Peyer's patch (tissue), 4 donors: ENCODE measurements at regions not wholly inside any gene's neighbourhood (a gene's known extent, or its start where the extent isn't known, plus 50 kb on each side); places are given as distances from the start of the nearest gene placed in this dataset.

Experiments
- POLR2A ChIP-seq, 2 donors: fragments of 450-650 bp; IDR thresholded peaks; one replicate each; pipeline ENCODE4 v1.5.1; 2017; ENCODE audit warnings: antibody characterized with exemption in 2 of 2, mild to moderate bottlenecking in 2 of 2, moderate library complexity in 2 of 2
- TF ChIP-seq, protein P1 (sequence below), 6 experiments: fragments of 450-650 bp in 4 of 6; fragments of 200-600 bp in 2 of 6; sonication (generic) in 1 of 6; IDR thresholded peaks; one replicate each; pipeline ENCODE4 v1.5.1; 2017 to 2019; ENCODE audit warnings: antibody characterized with exemption in 6 of 6, mild to moderate bottlenecking in 3 of 6, moderate library complexity in 1 of 6

DNA sequence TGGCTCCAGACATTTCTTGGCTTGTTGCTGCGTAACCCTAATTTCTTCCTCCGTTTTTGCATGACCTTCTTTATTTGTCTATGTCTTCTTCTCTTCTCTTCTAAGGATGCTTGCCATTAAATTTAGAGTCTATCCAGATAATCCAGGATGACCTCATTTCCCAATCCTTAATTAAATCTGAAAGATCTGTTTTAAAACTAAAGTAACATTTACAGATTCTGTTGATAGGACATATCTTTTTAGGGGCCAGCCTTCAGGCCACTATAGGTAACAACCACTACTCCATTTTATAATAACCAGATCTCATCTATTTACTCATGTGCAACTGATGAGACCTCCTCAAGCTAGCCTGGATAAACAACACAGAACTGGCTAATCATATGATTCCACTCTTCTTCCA is 490.5 kb upstream of the SLC10A2 start:
- TF ChIP-seq, protein P1, sequence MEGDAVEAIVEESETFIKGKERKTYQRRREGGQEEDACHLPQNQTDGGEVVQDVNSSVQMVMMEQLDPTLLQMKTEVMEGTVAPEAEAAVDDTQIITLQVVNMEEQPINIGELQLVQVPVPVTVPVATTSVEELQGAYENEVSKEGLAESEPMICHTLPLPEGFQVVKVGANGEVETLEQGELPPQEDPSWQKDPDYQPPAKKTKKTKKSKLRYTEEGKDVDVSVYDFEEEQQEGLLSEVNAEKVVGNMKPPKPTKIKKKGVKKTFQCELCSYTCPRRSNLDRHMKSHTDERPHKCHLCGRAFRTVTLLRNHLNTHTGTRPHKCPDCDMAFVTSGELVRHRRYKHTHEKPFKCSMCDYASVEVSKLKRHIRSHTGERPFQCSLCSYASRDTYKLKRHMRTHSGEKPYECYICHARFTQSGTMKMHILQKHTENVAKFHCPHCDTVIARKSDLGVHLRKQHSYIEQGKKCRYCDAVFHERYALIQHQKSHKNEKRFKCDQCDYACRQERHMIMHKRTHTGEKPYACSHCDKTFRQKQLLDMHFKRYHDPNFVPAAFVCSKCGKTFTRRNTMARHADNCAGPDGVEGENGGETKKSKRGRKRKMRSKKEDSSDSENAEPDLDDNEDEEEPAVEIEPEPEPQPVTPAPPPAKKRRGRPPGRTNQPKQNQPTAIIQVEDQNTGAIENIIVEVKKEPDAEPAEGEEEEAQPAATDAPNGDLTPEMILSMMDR (IDR thresholded peaks at IDR 0.05) = no peak
- TF ChIP-seq POLR2A (IDR thresholded peaks at IDR 0.05) = no peak
